Middle frontal gyrus (tissue), 1 donor: ENCODE measurements at regions not wholly inside any gene's neighbourhood (a gene's known extent, or its start where the extent isn't known, plus 50 kb on each side); places are given as distances from the start of the nearest gene placed in this dataset.

Experiments used
- DNase-seq: peaks from one replicate; pipeline ENCODE4 v3.0.0-alpha.2; 2015; ENCODE audit warnings: low spot score; ENCODE audit errors: extremely low spot score

DNA sequence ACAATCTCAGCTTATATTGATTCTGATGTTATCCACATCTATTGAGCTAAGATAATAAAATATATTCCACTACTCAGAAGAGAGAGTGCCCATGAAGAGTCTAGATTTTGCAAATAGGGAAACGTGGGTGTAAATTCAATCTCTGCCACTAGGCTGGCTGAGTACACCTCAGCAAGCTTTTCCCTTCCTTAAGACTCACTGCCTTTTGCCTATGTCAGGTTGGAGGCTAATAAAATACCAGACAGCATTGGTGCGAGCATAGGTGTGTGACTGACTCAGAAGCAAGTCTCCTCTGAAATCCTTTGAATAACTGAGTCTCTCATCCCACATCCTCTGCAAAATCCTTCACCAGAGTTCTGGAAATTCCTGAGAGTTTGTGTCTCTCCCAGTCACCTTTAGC is 405.4 kb upstream of the CPEB2 start:
- DNase-seq: no peak

- no peak for DNase-seq
These were observed 400.1 kb upstream of the CPEB2 start for GRCh38 chr4:14602206-14602605.

GRCh38 chr4:14607001-14607400 is 395.3 kb upstream of the CPEB2 start:
- no peak for DNase-seq

GRCh38 chr4:14607578-14607977 is 394.7 kb upstream of the CPEB2 start:
- DNase-seq: no peak

- no peak for DNase-seq
These were observed 393.7 kb upstream of the CPEB2 start for GRCh38 chr4:14608630-14609029.

- DNase-seq: no peak
These were observed 387.4 kb upstream of the CPEB2 start for GRCh38 chr4:14614840-14615239.

GRCh38 chr4:14615671-14616070 is 386.6 kb upstream of the CPEB2 start:
- no peak for DNase-seq

DNA sequence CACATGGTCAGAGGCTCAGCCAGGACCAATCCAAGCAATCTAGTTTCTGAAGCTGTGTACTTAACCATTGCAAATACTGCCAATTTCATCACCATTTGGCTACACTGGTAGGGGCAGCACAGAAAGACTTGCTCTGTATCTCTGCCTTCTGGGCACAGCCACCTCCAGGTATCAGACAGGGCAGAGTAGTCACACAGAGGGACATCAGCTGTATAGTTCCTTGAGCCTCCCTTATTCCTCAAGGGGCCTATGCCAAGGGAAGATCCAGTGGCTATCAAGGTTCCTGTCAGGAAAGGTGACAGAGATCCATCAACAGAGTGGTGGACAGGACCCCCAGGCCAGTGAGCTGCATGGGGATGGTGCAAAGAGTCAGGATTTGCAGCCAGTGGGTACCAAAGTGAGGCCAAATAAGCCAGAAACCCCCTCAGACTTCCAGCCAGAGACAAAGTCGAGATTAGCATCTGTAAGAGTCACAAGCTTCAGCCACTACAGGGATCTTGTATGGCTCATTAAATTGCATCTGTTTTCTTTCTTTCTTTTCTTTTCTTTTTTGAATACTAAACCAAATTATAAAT is 381.6 kb upstream of the CPEB2 start:
- DNase-seq: no peak

DNA sequence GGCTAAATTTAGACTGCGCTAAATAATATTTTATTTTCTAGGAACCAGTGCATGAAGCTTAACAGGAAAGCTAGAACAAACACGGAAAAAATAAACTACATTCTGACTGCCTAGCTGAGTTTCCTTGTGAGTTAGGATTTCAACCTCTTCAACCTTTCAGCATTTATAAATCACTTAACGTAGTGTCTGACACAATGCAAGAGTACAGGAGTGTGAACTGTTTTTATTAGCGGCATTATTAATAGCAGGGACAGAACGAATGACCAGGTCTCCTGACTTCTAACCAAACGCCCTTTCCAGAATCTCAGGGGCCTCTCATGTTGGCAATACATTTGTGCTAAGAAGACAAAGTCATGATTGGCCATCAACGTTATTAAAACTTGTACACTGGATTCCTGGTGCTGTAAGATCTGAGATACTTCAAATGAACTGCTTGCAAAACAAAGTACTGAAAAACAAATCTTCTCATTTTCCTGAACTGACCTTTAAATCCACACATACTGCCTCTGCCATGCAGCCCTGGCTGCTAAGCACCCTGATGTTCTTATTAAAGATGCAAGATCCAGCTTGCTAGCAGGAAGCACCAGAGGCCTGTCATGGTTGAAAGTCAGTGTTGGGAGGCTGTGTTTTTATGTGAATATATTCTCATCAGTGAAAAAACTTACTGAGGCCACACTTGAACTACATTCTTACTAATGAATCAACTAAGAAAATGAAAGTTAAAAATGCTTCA is 380.4 kb upstream of the CPEB2 start:
- DNase-seq: no peak

- DNase-seq: no peak
These were observed 375.2 kb upstream of the CPEB2 start for GRCh38 chr4:14627038-14627437.

GRCh38 chr4:14631806-14632440 is 370.4 kb upstream of the CPEB2 start:
- DNase-seq: no peak

GRCh38 chr4:14636563-14636962 is 365.7 kb upstream of the CPEB2 start:
- DNase-seq: no peak

GRCh38 chr4:14640476-14640875 is 361.8 kb upstream of the CPEB2 start:
- DNase-seq: no peak

DNA sequence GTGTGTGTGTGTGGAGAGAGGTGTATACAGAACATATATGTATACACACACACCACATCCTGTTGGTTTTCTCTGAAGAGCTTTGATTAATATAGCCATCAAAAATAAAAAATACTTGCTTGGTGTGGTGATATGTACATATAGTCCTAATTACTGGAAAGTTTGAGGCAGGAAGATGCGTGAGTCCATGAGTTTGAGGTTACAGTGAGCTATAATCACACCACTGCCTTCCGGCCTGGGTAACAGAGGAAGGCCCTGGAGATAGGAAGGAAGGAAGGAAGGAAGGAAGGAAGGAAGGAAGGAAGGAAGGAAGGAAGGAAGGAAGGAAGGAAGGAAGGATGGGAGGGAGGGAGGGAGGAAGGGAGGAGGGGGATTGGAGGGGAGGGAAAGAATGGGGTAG is 360.4 kb upstream of the CPEB2 start:
- DNase-seq: no peak

GRCh38 chr4:14644580-14645282 is 357.6 kb upstream of the CPEB2 start:
- DNase-seq: no peak

- no peak for DNase-seq
These were observed 355.4 kb upstream of the CPEB2 start for GRCh38 chr4:14646831-14647230.

DNA sequence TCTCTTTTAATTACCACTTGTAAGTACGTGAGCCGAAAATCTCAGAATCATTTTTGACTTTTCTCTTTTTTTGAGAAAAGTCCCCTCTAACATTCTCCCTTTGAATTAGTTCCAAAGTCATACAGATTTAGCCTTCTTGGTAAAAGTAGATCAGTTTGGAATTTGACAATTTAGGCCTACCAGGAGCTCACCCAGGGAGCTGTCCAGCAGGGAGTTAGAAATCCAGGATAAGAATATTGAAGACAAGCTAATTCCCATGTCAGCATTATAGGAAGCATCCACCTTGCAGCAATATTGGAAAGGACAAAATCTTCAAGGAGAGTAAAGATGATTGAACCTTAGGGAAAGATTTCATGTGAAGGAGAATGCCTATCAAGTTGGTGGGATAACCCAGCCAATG is 352.2 kb upstream of the CPEB2 start:
- DNase-seq: no peak

DNA sequence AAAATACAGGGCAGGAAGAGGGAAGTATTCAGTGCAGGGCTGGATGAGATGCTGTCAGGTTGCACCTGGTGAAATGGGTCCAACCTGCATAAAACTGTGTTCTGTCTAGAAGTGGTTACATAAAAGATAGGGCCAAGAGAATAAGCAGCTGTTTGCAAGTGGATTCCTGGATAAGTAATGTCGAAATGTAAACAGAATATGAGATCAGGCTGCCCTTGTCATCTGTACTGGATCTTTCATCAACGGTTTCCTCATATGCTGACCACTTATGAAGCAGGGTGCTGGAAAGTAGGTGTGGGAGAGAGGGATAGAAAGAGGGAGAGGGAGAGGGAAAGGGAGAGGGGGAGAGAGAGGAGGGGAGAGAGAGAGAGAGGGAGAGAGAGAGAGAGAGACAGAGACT is 349.8 kb upstream of the CPEB2 start:
- no peak for DNase-seq

GRCh38 chr4:14653338-14653737 is 348.9 kb upstream of the CPEB2 start:
- DNase-seq: no peak

GRCh38 chr4:14659286-14659685 is 343.0 kb upstream of the CPEB2 start:
- no peak for DNase-seq

GRCh38 chr4:14667624-14668151 is 334.6 kb upstream of the CPEB2 start:
- DNase-seq: no peak

DNA sequence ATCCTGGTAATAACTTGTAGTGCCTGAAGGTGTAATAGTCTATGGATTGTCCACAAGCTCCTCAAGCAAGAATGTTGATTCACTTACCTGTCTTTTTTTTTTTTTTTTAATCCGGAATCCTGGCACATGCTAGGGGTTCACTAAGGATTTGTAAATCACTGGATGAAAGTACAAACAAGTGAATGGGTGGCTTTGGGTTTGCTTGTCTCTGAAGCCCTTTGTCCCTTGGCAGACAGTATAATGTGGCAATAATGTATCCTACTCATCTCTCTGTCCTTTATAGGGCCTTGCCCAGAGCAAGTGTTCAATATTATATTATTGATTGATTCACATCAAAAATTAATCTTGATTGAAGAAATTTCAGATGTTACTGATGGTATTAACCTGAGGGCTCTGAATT is 334.0 kb upstream of the CPEB2 start:
- no peak for DNase-seq
